HFF-Myc (cell line): ENCODE measurements at regions not wholly inside any gene's neighbourhood (a gene's known extent, or its start where the extent isn't known, plus 50 kb on each side); places are given as distances from the start of the nearest gene placed in this dataset.

ENCODE experiments used
- DNase-seq: peaks from one replicate; pipeline ENCODE4 v3.0.0-alpha.2; 2011; ENCODE audit warnings: low read depth; ENCODE audit errors: extremely low read depth
- H3K4me3 ChIP-seq: replicated peaks from 2 replicates; pipeline ENCODE4 v1.5.1; 2011; ENCODE audit warnings: low read depth, mild to moderate bottlenecking, control low read depth, low read length
- TF ChIP-seq, protein P1 (sequence below): IDR thresholded peaks from 2 replicates; pipeline ENCODE4 v1.5.1; 2012; ENCODE audit warnings: mild to moderate bottlenecking, low read depth, low read length, control low read depth; ENCODE audit errors: missing control alignments

DNA sequence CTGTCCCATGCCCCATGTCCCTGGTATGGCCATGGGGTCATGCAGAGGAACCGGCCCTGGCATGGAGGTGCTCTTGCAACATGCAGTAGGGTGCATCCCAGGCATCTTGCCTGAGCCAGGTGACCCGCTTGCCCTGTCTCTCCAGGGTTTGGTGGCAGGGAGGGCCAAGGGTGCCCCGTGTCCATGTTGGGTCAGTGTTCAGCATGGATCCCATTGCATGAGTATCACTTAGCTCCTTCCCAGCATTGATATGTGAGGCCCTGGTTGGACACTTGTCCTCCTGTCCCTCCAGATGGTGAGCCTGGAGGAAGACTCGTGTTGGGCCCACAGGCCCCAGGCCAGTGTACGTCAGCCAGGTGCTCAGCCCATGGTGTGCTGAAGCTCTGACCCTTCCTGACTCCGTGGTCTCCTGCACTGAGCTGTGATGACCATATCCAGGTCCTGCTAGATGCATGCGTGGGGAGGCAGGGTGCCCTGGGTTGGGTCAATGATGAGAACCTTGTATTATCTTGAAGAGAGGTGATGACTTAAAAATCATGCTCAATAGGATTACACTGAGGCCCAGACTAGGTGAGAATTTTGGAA is 205.0 kb downstream of the UBE3A start:
- DNase-seq: no peak
- H3K4me3 ChIP-seq: no peak overlapping the region
- TF ChIP-seq, protein P1, sequence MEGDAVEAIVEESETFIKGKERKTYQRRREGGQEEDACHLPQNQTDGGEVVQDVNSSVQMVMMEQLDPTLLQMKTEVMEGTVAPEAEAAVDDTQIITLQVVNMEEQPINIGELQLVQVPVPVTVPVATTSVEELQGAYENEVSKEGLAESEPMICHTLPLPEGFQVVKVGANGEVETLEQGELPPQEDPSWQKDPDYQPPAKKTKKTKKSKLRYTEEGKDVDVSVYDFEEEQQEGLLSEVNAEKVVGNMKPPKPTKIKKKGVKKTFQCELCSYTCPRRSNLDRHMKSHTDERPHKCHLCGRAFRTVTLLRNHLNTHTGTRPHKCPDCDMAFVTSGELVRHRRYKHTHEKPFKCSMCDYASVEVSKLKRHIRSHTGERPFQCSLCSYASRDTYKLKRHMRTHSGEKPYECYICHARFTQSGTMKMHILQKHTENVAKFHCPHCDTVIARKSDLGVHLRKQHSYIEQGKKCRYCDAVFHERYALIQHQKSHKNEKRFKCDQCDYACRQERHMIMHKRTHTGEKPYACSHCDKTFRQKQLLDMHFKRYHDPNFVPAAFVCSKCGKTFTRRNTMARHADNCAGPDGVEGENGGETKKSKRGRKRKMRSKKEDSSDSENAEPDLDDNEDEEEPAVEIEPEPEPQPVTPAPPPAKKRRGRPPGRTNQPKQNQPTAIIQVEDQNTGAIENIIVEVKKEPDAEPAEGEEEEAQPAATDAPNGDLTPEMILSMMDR: no peak

DNA sequence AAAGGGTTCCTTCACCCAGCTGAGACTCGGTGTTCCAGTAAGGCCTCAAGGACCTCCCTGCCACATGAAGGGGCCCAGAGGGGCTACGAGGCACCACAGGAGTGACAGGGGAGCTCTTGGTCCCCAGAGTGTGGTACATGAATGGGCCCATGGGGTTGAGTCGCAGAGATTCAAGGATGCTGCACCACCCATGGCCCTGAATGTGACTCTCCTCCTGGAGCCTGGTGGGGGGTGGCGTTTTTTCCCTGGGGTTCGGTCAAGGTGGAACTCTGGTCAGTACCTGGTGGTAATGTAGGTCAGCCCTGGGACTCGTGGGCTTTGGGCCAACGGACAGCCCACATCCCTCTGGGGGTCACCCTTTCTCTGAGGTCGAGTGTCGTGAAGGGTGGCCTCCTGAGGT is 204.0 kb downstream of the UBE3A start:
- DNase-seq: no peak
- no peak overlapping the region for H3K4me3 ChIP-seq
- TF ChIP-seq, protein P1: no peak

DNA sequence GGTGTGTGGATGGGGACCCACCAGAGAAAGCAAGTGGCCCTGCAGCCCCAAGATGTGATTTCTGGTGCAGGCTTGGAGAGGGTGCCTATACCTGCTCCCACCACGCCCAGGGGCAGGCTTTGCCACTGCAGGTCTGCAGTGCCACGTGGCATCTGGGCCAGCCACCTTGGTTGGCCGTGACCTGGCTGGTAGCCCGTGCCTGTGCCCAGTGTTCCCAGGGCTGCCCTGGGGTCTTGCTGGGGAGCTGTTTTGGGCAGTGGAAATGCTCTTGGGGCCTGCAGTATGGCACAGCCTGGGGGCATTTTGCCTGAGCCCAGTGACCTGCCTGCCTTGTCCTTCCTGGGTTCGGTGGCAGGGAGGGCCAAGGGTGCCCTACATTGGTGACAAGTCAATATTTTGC is 203.4 kb downstream of the UBE3A start:
- TF ChIP-seq, protein P1: no peak
- no peak for DNase-seq
- H3K4me3 ChIP-seq: no peak overlapping the region

DNA sequence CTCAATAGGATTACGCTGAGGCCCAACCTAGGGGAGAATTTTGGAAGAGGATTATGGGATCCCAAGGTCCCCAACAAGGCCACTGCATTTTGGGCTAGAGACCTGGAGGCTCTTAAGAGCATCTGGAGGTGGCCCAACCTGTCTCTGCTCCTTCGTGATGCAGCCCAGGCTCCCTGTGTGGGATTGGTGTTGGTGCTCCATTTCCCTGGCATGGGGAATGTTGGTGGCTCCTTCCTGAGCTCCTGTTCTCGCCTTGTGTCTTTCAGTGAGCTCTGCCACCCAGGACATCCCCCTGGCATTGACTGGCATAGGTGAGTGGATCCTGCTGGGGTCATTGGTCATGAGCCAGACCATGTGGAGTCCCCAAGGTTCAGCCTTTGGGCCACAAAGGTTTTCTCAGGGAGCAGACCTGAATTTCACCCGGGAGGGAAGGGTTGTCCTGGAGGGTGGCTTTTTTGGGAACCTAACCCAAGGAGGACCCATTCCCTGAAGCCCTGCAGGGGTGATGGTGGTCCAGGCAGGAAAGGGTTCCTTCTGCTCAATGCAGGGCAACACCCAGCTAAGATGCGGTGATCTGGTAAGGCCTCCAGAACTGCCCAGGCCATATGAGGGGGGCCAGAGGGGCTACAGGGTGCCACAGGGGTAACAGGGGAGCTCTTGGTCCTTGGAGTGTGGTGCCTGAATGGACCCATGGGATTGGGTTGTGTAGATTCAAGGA is 202.5 kb downstream of the UBE3A start:
- TF ChIP-seq, protein P1: no peak
- no peak overlapping the region for H3K4me3 ChIP-seq
- no peak for DNase-seq

DNA sequence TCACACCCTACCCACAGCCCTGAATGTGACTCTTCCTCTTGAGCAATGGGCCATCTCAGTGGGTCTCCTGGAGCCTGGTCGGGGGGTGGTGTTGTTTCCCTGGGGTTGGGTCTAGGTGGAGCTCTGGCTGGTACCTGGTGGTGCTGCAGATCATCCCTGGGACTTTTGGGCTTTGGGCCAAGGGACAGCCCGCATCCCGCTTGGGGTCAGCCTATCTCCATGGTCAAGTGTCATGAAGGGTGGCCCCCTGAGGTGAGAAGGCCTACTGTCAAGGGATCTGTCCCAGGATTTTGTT is 202.0 kb downstream of the UBE3A start:
- DNase-seq: no peak
- TF ChIP-seq, protein P1: no peak
- H3K4me3 ChIP-seq: no peak overlapping the region

DNA sequence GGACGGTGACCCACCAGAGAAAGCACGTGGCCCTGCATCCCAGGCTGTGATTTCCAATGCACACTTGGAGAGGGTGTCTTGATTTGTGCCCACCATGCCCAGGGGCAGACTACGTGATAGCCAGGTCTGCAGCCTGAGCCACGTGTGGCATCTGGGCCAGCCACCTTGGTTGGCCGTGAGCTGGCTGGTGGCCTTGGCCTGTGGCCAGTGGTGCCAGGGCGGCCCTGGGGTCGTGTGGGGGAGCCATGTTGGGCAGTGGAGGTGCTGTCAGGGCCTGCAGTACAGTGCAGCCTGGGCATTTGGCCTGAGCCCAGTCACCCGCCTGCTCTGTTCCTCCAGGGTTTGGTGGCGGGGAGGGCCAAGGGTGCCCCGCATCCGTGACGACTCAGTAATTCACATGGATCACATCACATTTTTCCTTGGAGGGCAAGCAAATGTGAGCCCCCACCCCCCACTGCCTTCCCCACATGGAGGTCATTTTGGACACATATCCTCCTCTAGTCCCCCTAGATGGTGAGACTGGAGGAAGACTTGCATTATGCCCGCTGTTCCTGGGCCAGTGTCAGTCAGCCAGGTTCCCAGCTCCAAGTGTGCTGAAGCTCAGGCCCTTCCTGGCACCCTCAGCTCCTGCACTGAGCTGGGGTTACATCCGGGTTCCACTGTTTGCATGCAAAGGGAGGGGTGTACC is 201.4 kb downstream of the UBE3A start:
- DNase-seq: no peak
- TF ChIP-seq, protein P1: no peak
- H3K4me3 ChIP-seq: no peak overlapping the region
